Kidney epithelial cell (primary cell): ENCODE measurements at regions not wholly inside any gene's neighbourhood (a gene's known extent, or its start where the extent isn't known, plus 50 kb on each side); places are given as distances from the start of the nearest gene placed in this dataset.

Experiments
- DNase-seq: peaks from one replicate; pipeline ENCODE4 v3.0.0-alpha.2; 2010; ENCODE audit warnings: low read depth
- H3K27me3 ChIP-seq: 2 replicates; pipeline ENCODE4 v1.6.0; 2011; ENCODE audit warnings: low read length; ENCODE audit not compliant: control insufficient read depth, insufficient read depth
- H3K36me3 ChIP-seq: 2 replicates; pipeline ENCODE4 v1.5.1; 2011; ENCODE audit warnings: low read length; ENCODE audit not compliant: control insufficient read depth, insufficient read depth
- H3K4me3 ChIP-seq: 2 replicates; pipeline ENCODE4 v1.5.1; 2011; ENCODE audit warnings: low read depth, mild to moderate bottlenecking, control low read depth, low read length
- TF ChIP-seq, protein P1 (sequence below): IDR thresholded peaks from 2 replicates; pipeline ENCODE4 v1.5.1; 2011; ENCODE audit warnings: mild to moderate bottlenecking, moderate library complexity, low read length, control low read depth, inconsistent platforms; ENCODE audit not compliant: insufficient read depth, poor library complexity, severe bottlenecking

DNA sequence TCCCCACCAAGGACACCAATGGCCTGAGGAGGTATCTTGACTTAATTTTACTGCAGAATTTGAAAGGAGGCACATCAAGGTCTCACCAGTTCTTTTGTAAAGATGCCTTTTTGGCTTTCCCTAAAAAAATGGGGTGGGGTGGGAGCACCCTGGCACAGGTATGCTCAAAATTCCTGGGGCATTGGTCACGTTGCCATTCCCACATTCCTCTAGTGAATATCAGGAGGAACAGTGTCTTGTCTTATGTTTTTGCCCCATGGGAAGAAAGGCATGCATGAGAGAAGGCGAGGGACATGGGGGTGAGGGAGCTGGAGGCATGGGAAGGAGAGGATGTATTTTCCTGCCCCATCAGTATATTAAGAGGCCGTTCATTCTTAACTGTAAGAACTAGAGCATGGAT is 275.3 kb downstream of the CMPK2 start:
- no peak for DNase-seq
- no peaks in the 10 kb centered on the region for H3K27me3 ChIP-seq
- no peaks in the 10 kb centered on the region for H3K36me3 ChIP-seq
- TF ChIP-seq, protein P1, sequence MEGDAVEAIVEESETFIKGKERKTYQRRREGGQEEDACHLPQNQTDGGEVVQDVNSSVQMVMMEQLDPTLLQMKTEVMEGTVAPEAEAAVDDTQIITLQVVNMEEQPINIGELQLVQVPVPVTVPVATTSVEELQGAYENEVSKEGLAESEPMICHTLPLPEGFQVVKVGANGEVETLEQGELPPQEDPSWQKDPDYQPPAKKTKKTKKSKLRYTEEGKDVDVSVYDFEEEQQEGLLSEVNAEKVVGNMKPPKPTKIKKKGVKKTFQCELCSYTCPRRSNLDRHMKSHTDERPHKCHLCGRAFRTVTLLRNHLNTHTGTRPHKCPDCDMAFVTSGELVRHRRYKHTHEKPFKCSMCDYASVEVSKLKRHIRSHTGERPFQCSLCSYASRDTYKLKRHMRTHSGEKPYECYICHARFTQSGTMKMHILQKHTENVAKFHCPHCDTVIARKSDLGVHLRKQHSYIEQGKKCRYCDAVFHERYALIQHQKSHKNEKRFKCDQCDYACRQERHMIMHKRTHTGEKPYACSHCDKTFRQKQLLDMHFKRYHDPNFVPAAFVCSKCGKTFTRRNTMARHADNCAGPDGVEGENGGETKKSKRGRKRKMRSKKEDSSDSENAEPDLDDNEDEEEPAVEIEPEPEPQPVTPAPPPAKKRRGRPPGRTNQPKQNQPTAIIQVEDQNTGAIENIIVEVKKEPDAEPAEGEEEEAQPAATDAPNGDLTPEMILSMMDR: no peak
- H3K4me3 ChIP-seq: no peak overlapping the region

DNA sequence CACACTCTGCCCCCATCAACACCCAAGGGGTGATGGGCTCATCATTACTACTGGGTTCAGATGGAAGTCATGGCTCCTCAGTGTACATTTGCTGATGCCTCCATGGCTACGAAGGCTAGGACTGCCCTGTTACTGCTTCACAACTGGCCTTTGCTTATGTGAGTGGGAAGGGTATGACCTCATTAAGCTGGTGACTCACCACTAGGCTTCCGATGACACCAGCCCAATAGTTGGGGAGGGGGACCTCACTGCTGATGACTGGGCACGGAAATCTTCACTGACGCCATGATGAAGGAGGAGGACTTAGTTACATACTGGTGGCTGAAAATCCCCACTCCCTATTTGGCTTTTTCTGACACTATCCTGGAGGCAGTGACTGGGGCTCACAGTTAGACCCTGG is 263.2 kb downstream of the CMPK2 start:
- Histone ChIP-seq H3K36me3 (no peaks in the 10 kb centered on the region), H3K4me3 (no peak overlapping the region), H3K27me3 (no peaks in the 10 kb centered on the region)
- DNase-seq: no peak
- TF ChIP-seq, protein P1: no peak

DNA sequence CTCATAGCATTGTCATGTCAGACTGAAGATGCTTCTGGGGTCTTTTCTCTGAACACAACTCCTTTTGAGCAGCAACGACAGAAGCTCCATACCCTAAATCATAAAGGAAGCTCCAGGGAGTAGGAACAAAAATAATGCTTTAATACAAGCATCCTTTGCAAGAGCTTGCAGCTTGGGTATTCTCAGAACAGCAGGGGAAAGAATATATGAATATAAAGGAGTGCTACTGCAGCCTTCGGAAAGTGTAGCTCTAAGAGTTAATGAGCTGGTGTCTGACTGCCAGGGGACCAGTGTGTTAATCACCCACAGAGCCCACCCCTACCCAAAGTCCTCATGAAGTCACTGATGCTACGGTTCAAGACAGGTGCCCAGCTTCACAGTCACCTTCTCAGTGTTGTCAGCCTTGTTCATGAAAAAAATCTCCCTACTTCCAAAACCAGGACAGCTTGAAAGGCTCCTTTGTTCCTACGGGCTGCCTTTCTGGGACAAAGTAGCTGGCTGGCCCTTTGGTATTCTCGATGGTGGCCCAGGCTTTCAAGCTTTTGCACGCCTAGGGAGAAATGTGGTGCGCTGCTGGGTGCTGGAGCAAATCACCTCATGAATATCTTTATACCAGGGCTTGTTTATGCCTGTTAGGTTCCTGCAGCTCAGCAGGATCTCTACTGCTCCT is 259.7 kb downstream of the CMPK2 start:
- TF ChIP-seq, protein P1: no peak

DNA sequence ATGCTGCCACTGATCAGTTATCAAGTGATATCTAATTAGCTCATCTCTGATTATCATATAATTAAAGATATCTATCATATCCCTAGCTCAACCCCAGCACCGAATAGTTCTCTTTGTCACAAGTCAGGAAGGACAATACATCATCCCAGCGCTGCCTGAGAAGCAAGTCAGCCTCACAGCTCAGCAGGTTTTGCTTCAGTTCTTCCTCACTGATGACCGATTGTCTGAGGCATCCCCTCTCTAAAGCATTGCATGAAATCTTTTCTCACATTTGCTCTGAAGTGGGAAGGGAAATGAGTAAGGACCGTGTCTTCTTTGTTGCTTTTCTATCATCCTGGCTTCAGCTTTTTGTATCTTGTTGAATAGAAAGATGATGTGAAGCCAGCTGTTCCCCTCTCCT is 247.9 kb downstream of the CMPK2 start:
- no peaks in the 10 kb centered on the region for H3K27me3 ChIP-seq
- H3K4me3 ChIP-seq: no peak overlapping the region
- TF ChIP-seq, protein P1: no peak
- DNase-seq: no peak
- no peaks in the 10 kb centered on the region for H3K36me3 ChIP-seq

More for the DNA sequence above, 259.7 kb downstream of the CMPK2 start:
- H3K27me3 ChIP-seq: no peaks in the 10 kb centered on the region
- no peak for DNase-seq
- no peaks in the 10 kb centered on the region for H3K36me3 ChIP-seq
- no peak overlapping the region for H3K4me3 ChIP-seq

DNA sequence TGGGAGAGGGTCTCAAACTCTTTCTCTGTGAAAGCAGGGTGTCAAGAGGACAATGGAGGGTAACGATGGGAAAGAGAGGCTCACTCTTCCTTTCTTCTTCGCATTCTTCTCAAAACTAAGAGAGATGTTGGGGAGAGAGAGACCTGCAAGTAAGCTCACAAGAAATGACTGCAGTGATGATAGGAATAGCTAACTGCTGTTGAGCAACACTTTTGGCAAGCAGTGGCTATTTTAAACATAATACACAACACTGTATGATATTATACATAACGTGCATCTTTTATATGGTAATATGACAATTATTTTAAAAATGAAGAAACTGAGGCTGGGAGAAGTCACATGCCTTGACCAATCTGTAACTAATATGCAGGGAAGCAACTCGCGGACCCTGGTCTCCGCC is 247.5 kb downstream of the CMPK2 start:
- H3K36me3 ChIP-seq: no peaks in the 10 kb centered on the region
- H3K4me3 ChIP-seq: no peak overlapping the region
- no peaks in the 10 kb centered on the region for H3K27me3 ChIP-seq
- DNase-seq: no peak
- TF ChIP-seq, protein P1: no peak

DNA sequence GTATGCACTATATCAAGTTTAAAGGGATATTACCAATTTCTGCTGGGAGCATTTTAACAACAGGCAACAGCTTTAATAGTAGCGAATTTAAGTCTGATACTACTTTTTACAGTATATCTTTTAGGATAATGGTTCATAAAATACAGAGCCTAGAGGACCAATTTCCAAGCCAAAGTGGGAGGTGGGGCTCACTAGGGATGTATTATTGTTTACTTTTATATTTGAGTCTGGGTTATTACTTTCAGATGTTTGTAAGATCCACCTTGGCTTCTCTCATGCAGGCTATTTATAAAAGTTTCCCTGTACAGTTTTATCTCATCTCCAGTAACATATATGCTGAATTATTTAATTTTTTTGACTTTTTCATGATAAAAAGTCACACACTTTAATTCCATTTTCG is 242.0 kb downstream of the CMPK2 start:
- DNase-seq: no peak
- TF ChIP-seq, protein P1: no peak
- Histone ChIP-seq H3K4me3 (no peak overlapping the region), H3K36me3 (no peaks in the 10 kb centered on the region), H3K27me3 (no peaks in the 10 kb centered on the region)
